Keratinocyte (primary cell): ENCODE measurements at regions not wholly inside any gene's neighbourhood (a gene's known extent, or its start where the extent isn't known, plus 50 kb on each side); places are given as distances from the start of the nearest gene placed in this dataset.

Experiments used
- DNase-seq: peaks from one replicate; pipeline ENCODE4 v3.0.0-alpha.2; 2011; ENCODE audit warnings: low read depth, missing footprints, low spot score
- FAIRE-seq: peaks from 2 replicates; lab custom pipeline; 2011; peaks lifted over from hg19 to GRCh38; lab: Jason Lieb, UNC
- H2AFZ ChIP-seq: 2 replicates; pipeline ENCODE4 v1.6.0; 2012; ENCODE audit warnings: low read length, control low read depth, inconsistent platforms; ENCODE audit not compliant: control insufficient read depth
- H3K27ac ChIP-seq: 2 replicates; pipeline ENCODE4 v1.5.1; 2011; ENCODE audit warnings: low read length; ENCODE audit not compliant: control insufficient read depth, insufficient read depth
- H3K27me3 ChIP-seq: 3 replicates; pipeline ENCODE4 v1.6.0; 2011; ENCODE audit warnings: low read length; ENCODE audit not compliant: control insufficient read depth, insufficient read depth; ENCODE audit errors: extremely low read depth
- H3K36me3 ChIP-seq, 2 experiments: 2 replicates in 1 of 2; 3 replicates in 1 of 2; pipeline ENCODE4 v1.5.1; 2011; ENCODE audit warnings: low read length in 2 of 2, mild to moderate bottlenecking in 1 of 2; ENCODE audit not compliant: control insufficient read depth in 2 of 2, insufficient read depth in 2 of 2; ENCODE audit errors: extremely low read depth in 1 of 2
- H3K4me1 ChIP-seq: 3 replicates; pipeline ENCODE4 v1.5.1; 2011; ENCODE audit warnings: low read length; ENCODE audit not compliant: control insufficient read depth, insufficient read depth; ENCODE audit errors: extremely low read depth
- H3K4me2 ChIP-seq: 3 replicates; pipeline ENCODE4 v1.6.0; 2011; ENCODE audit warnings: low read depth, low read length; ENCODE audit not compliant: control insufficient read depth, insufficient read depth; ENCODE audit errors: extremely low read depth
- H3K4me3 ChIP-seq, 3 experiments: fragments of 200-600 bp in 1 of 3; sonication (generic) in 1 of 3; 2 replicates in 2 of 3; 3 replicates in 1 of 3; pipeline ENCODE4 v1.5.1; 2011 to 2016; ENCODE audit warnings: low read length in 3 of 3, mild to moderate bottlenecking in 3 of 3, control low read depth in 2 of 3, inconsistent platforms in 1 of 3, low read depth in 1 of 3, mixed read lengths in 1 of 3, mixed run types in 1 of 3, moderate library complexity in 1 of 3; ENCODE audit not compliant: control insufficient read depth in 2 of 3, insufficient read depth in 2 of 3; ENCODE audit errors: extremely low read depth in 1 of 3
- H3K79me2 ChIP-seq: 2 replicates; pipeline ENCODE4 v1.6.0; 2012; ENCODE audit warnings: low read length; ENCODE audit not compliant: control insufficient read depth, insufficient read depth
- H3K9ac ChIP-seq: 3 replicates; pipeline ENCODE4 v1.6.0; 2011; ENCODE audit warnings: low read length; ENCODE audit not compliant: control insufficient read depth, insufficient read depth; ENCODE audit errors: extremely low read depth
- H3K9me1 ChIP-seq: 3 replicates; pipeline ENCODE4 v1.6.0; 2011; ENCODE audit warnings: low read length; ENCODE audit not compliant: control insufficient read depth, insufficient read depth; ENCODE audit errors: extremely low read depth
- H3K9me3 ChIP-seq: 2 replicates; pipeline ENCODE4 v1.5.1; 2012; ENCODE audit warnings: low read depth, low read length; ENCODE audit not compliant: control insufficient read depth
- H4K20me1 ChIP-seq: 3 replicates; pipeline ENCODE4 v1.6.0; 2011; ENCODE audit warnings: low read length; ENCODE audit not compliant: control insufficient read depth, insufficient read depth; ENCODE audit errors: extremely low read depth
- CTCF ChIP-seq, 3 experiments: IDR thresholded peaks in 1 of 3; conservative IDR thresholded peaks in 1 of 3; optimal IDR thresholded peaks in 1 of 3; 2 replicates in 2 of 3; 3 replicates in 1 of 3; pipeline versions ENCODE3 to v1.5.1; 2011; ENCODE audit warnings: low read length in 3 of 3, mild to moderate bottlenecking in 3 of 3, moderate library complexity in 2 of 3, control low read depth in 1 of 3, inconsistent platforms in 1 of 3; ENCODE audit not compliant: insufficient read depth in 2 of 3; ENCODE audit errors: extremely low read depth in 1 of 3
- EZH2 ChIP-seq: IDR thresholded peaks from one replicate; pipeline ENCODE4 v1.6.1; 2012; ENCODE audit warnings: inconsistent platforms, mild to moderate bottlenecking, low read length, moderate library complexity
- dilution Hi-C: fragments of 300-500 bp; cut with MboI; formaldehyde crosslinking; loops from one replicate; pipeline ENCODE4 v1.7.0; 2020; ENCODE audit warnings: low sequenced_read_pairs; ENCODE audit not compliant: extremely low pct_ligation_motif_present

GRCh38 chr11:29129844-29130243 lies 887.0 kb downstream of the KCNA4 start:
- Histone ChIP-seq H4K20me1 (no peaks in the 10 kb centered on the region), H3K9me1 (no peaks in the 10 kb centered on the region), H3K9me3 (no peaks in the 10 kb centered on the region), H3K27me3 (no peaks in the 10 kb centered on the region), H2AFZ (no peak overlapping the region), H3K79me2 (no peaks in the 10 kb centered on the region), H3K36me3 (no peaks in the 10 kb centered on the region), H3K4me2 (no peak overlapping the region), H3K9ac (no peak overlapping the region), H3K4me3 (no peak overlapping the region), H3K4me1 (no peaks in the 10 kb centered on the region), H3K27ac (no peak overlapping the region)
- FAIRE-seq (no peak), DNase-seq (no peak)
- dilution Hi-C loops: no loop called here
- TF ChIP-seq EZH2: no peak
- TF ChIP-seq CTCF (optimal IDR thresholded peaks at IDR 0.05 in 1 of 3, IDR thresholded peaks at IDR 0.05 in 1 of 3, conservative IDR thresholded peaks at IDR 0.05 in 1 of 3; ENCODE audit: extremely low read depth in 1 of 3, insufficient read depth in 2 of 3, low read length in 3 of 3): no peak

DNA sequence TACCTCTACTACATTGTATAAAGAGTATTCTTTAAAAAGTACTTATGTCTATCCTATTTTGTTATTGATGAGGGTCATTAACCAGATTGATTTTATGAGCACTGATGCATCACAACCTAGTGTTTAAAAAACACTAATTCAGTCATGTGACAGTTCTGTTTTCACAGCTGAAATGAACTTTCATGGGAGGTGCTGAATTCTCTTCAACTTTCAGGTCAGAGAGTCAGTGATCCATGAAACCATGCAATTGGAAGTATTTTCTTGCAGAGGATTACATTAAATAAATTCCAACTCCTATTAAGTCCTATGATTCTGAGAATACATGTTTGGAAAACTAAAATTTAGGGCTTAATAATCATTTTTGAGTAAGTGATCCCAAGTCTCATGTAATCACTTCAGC lies 889.4 kb downstream of the KCNA4 start:
- DNase-seq (no peak), FAIRE-seq (no peak)
- no peaks in the 10 kb centered on the region for H3K9me1 ChIP-seq
- H3K9ac ChIP-seq: no peak overlapping the region
- no peaks in the 10 kb centered on the region for H3K79me2 ChIP-seq
- no peak overlapping the region for H3K4me3 ChIP-seq
- no peaks in the 10 kb centered on the region for H4K20me1 ChIP-seq
- H3K9me3 ChIP-seq: no peaks in the 10 kb centered on the region
- no peak overlapping the region for H3K4me2 ChIP-seq
- no peaks in the 10 kb centered on the region for H3K27me3 ChIP-seq
- no peaks in the 10 kb centered on the region for H3K4me1 ChIP-seq
- dilution Hi-C loops: no loop called here
- H3K36me3 ChIP-seq: no peaks in the 10 kb centered on the region
- TF ChIP-seq CTCF (optimal IDR thresholded peaks at IDR 0.05 in 1 of 3, IDR thresholded peaks at IDR 0.05 in 1 of 3, conservative IDR thresholded peaks at IDR 0.05 in 1 of 3; ENCODE audit: extremely low read depth in 1 of 3, insufficient read depth in 2 of 3, low read length in 3 of 3): no peak
- no peak for TF ChIP-seq EZH2
- no peak overlapping the region for H3K27ac ChIP-seq
- no peak overlapping the region for H2AFZ ChIP-seq
